GM18507 (cell line): ENCODE measurements at regions not wholly inside any gene's neighbourhood (a gene's known extent, or its start where the extent isn't known, plus 50 kb on each side); places are given as distances from the start of the nearest gene placed in this dataset.

Experiments used
- DNase-seq: peaks from one replicate; pipeline ENCODE4 v3.0.0; 2011; ENCODE audit warnings: low read depth; ENCODE audit not compliant: insufficient read length; ENCODE audit errors: extremely low spot score
- FAIRE-seq: peaks from 2 replicates; lab custom pipeline; 2011; peaks lifted over from hg19 to GRCh38; lab: Jason Lieb, UNC

DNA sequence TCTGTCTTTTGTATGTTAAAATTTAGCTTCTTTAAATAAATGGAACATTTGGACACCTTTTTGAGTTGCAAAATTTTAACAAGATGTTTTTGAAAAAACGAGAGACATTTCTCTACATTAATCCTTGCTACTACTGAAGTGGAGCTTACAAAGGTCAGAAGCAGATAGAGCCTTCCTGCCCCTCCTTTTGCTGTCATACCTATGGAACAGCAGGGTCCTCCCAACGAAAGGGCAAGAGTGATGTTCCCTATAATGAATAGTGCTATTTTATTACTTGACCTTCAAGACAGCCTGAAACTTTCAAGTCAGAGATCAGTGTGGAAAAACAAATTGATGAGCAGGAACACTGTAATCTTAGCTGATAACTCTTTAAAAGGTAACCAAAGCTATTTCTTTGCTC is 1538.9 kb downstream of the PLA2G4A start:
- DNase-seq (no peak), FAIRE-seq (no peak)

DNA sequence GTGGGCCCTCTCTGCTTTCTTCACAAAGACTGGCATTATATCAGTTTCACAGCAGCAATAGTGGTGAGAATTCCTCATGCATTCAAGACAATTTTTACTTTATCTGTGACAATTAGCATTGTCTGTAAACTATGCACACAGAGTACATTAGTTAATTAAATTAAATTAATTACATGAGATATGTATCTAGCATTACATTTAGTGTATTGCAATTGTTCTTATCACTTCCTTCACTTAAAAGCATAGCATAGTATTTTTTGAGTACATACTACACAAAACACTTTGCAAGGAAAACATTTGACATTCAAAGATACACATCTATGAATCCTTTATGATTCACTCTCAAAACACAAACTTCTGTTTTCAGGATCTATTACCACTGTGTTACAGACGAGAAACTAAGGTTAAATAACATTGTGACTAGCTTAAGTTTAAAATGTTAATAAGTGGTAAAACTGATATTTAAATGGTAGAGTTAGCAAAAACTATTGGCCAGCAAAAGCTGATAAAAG is 1542.6 kb downstream of the PLA2G4A start:
- FAIRE-seq (no peak), DNase-seq (no peak)

DNA sequence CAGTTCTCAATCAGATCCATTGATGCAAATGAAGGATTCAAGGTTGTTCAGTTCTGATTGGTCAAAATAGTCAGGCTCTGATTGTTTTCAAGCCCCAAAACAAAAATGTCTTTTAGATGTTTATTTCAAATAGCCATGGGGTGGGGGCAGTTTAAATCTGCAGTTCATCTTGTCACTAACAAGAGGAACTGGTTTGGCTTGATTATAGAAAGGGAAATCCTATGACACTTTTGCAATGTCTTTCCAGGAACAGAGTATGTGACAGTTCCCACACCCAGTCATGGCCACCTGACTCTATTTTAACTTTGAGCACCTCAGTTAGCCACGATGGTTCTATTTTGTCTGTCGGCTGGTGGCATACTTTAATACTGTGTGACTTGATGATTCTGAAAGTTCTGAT is 1544.1 kb downstream of the PLA2G4A start:
- FAIRE-seq: no peak

DNA sequence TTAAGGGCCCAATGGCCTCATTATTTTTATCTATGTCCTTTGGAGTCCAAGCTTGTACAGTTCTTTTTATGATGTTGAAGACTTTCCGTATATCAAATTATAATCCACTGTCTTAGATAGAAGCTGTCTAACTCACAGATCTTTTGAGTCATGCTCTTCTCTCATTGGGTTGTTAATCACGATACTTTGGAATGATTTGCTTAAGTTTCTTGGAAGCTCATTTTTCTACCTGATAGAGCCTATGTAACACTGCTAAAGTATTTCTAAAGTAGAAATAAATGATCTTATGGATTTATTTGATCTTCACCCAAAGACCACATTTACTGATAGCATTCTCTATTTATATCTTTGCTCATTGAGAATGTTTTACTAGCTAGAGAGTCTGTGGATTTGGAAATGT is 1554.1 kb downstream of the PLA2G4A start:
- DNase-seq (no peak), FAIRE-seq (no peak)

More for the DNA sequence above, 1544.1 kb downstream of the PLA2G4A start:
- DNase-seq: no peak

DNA sequence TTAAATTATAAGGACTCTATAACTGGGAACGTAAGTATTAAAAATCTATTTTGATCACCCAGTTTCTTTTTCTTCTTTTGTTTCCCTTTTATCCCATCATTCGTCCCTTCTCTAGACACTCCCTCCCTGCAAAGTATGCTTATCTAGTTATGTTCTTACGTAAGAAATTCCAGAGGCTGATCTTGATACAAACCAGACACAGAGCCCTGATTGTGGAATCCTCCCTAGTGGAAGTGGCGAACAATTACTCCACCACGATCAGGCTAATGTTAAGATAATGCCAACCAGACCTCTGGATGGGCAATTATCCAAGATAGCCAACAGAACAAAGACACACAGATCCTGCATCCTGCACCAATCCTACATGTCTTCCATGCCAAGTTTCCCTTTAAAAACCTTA is 1557.4 kb downstream of the PLA2G4A start:
- FAIRE-seq: no peak
- no peak for DNase-seq

DNA sequence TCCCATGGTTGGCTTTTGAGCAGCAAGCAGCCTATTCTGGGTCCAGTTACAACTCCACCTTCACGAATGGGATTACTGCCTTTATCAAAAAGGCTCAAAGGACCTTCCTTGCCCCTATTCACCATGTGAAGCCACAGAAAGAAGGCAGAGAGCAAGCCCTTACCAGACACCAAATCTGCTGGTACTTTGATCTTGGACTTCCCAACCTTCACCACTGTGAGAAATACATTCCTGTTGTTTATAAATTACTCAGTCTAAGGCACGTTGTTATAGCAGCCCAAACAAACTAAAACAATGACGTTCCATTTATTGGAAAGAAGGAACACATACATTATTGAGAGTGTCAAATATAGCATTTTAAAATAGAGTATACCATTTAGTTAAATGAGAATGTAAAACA is 1557.9 kb downstream of the PLA2G4A start:
- FAIRE-seq: no peak

DNA sequence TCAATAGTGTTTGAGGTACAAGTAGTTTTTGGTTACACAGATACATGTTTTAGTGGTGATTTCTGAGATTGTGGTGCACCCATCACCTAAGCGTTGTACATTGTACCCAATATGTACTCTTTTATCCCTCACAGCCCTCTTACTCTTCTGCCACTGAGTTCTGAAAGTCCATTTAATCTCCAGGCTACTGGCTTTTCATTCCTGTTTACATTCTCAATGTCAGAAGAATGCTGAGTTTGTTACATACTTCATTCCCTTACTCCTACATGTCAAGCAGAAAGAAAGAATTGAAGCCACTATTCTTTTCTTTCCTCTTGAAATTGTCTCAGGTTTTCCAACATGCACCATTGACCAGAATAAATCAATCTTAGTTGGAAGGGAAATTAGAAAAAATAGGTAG is 1565.9 kb downstream of the PLA2G4A start:
- no peak for DNase-seq
- no peak for FAIRE-seq

More for the DNA sequence above, 1557.9 kb downstream of the PLA2G4A start:
- no peak for DNase-seq

DNA sequence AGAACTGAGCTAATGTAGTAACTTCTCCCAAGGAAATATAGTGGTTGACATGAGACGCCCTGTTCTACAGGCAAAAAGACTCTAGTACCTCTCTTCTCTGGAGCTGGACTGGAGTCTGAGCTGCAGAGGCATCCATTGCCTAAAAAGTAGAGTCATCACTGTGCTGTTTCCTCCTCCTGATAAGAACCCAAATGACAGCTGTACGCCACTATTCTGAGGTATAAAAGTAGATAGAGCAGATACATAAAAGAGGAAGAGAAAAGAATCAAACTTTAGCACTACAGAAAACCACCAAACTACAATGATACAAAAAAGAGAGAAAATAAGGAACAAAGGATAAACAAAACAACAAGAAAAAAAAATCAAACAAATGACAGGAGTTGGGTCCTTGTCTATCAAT is 1568.8 kb downstream of the PLA2G4A start:
- FAIRE-seq (no peak), DNase-seq (no peak)

DNA sequence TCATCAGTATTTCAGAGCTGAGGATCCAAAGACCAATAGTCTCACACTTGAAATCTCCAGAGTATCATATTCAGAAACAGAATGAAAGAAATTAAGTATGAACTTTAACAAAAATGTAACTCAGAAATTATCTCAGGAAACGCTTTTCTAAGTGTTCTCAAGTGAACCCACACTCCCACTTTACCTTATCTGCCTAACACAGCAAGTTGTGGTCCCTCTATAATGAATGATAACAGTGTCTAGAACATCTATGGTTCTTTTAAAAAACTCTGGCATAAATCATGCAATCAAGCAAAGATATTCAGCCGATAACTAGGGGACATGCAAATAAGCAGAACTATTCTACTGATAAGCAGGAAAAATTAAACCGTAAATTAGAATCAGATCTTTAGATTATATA is 1574.2 kb downstream of the PLA2G4A start:
- no peak for FAIRE-seq
- DNase-seq: no peak

DNA sequence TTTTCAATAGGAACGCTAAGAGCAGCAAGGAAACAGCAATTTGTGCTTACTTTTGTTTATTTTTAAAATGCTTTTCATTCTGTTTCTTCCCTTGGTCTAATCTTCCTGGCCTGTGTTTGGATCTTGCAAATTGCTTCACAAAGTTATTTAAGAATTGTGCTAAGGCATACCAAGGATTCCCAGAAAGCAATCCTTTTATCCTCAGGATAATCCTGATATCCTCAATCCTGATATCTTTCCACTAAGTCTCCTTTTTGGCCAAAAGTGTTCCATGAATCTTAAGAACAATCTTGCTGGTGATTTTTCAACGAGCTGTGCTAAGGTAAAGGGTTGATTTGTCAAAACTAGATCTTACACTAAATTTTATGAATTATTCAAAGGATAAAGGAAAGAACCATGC is 1577.9 kb downstream of the PLA2G4A start:
- FAIRE-seq: no peak
- no peak for DNase-seq

DNA sequence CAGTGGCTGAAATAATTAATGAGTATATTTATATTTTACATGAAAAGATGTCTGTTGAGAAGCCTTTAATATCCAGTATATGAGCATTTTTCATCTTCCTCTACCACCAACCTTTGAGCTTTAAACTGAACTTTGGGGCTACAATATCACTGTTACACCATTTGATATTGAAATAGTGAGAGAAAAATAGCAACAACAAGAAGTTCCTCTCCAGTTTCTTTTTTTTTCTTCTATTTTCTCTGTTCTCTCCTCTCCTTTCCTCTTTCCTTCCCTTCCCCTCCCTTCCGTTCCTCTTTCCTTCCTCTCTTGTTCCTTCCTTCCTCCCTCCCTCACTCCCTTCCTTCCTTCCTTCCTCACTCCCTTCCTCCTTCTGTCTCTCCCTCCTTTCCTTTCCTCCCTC is 1591.4 kb downstream of the PLA2G4A start:
- DNase-seq (no peak), FAIRE-seq (no peak)

DNA sequence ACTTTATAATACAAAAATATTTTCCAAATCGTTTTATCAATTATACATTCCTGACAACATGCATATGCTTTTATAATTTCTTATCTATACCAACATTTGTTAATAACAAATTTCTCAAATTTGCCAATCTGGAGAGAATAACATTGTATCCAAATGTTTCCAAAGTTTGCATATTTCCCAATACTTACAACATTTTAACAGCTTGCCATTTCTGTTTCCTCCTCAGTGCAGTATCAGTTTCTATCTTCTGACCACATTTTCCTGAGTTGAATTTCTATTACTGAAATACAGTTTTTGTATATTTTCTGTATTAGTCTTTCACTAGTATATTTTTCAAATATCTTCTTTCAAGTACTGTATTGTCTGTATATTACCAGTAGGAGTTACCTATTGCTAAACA is 1594.3 kb downstream of the PLA2G4A start:
- no peak for FAIRE-seq
- DNase-seq: no peak

DNA sequence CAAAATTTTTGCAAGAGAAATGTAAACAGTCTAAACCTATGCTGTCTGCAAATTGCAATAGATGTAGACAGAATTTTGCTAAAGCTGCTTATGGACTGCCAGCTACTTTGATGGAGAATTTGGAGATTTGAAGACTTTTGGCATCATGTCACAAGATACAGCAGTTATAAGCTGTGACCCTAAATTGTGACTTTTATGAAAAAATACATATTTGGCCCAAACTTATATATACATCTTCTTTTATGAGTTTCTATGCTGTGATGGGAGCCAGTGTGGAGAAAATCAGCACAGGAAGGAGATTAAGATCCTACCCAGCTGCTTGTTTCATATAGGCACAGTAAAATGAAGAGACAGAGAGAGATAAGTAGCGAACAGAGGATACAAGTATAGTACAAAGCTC is 1595.4 kb downstream of the PLA2G4A start:
- DNase-seq: no peak
- no peak for FAIRE-seq

DNA sequence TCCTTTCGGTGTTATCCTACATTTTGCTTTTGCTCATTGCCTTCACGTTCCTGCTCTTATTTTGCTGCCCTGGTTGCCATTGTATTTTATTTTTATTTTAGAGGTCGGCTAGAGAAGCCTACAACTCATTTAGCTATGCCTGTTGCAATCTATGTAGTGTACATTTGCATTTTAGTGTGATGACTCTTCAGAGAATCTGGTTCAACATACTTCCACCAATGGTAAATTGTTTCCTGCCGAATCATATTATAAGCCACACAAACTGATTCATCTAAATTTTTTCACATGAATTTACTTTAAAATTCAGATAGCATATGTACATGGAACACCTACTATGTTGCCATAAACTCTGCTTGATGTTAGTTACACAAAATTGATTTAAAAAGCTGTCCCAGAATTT is 1596.9 kb downstream of the PLA2G4A start:
- no peak for FAIRE-seq
- no peak for DNase-seq

DNA sequence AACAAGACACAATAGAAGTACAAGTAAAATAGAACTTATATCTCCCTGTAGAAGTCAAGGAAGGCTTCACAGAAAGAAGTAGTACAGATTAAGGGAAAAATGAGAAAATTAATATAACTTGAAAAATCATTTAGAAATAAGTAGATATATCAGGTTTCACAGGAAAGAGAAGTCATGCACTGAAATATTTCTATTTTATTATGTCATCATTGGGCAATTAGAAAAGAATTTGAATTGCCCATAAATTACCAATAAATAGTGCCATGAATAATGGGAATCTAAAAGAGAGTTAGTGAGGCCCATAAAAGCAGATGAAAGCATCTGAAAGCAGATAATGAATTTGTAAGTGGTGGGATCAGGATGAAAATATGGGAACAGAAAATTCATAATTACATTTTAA is 1597.8 kb downstream of the PLA2G4A start:
- DNase-seq: no peak
- no peak for FAIRE-seq

DNA sequence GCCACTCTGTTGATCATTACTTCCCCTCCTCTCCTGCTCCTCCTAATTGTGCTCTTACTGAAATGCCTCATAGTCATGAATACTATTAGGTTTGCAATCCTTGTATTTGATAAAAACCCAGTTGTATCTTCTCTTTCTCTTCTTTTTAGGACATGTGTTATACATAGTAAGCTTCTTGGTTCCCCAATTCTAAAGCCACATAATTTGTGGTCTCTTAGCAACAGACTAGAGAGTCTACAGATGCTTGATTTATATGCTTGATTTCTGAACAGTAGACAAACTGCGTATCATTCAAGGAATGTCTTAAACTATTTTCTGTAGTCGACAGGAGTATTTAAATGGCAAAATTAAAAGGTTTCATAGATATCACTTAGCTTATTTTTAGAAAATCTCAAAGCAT is 1598.9 kb downstream of the PLA2G4A start:
- DNase-seq (no peak), FAIRE-seq (no peak)

DNA sequence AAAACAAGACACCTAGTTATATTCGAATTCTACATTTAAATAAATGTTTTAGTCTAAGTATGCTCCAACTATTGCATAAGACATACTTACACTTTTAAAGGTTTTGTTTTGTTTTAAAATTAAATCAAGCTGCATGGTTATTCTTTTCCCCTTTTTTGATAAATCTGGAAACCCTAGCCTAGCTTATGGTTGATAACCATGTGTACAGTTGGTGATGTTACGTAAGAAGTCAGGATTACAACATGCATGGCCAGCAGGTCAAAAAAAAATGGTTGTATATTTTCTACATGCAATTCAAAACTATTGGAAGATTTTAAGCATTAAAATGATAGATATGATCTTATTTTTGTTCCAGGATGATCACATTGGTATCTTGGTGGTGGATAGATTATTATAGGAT is 1600.6 kb downstream of the PLA2G4A start:
- DNase-seq (no peak), FAIRE-seq (no peak)

DNA sequence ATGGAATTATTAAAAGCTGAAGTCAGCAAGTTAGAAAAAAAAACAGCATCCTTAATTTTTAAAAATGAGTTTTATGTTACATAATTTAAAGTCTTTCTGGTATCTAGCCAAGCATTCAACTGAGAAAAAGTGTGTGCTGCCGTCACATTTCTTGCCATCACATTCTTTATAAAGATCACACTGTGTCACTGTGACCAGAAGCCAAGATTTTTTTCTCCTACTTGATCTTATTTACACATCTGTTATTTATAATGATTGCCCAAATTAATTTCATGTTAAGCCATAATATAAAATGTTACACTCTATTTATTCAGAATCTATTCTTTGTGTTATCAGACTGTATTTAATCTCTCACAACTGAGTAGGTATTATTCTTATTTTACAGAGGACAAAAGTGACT is 1603.7 kb downstream of the PLA2G4A start:
- DNase-seq (no peak), FAIRE-seq (no peak)

DNA sequence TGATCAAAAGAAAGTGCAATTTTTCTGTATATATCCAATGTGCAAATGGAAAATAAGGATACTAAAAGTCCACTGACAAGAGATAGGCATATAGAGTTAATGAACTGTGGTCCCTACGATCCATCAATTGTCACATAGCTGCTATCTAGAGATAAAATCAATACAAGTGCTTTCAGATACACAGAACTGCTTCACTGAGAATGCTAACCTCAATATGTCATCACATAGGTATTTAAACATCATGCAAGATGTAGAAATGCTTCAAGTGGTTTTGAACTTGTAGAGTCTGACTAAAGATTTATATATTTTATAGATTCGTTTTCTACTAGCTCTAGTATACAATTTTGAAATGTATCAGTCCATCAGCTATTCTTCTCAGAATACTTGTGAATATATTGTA is 1604.7 kb downstream of the PLA2G4A start:
- FAIRE-seq: no peak

DNA sequence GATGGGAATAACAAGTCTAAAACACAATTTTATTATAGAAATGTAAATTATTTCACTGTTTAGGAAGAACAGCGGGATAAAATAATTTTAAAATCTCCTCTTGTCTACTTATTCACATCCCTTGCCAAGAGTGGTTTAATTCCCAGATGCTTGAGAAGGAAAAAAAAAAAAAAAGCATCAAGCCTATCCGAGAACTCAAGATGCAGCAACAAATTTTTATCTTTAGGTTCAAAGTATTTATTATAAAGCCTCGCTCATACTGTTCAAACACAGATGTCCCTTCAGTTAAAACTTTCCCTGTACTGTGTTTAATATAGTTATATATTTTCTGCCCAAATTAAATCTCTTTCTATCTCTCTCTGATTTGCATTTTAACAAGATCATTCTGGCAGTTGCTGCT is 1615.8 kb downstream of the PLA2G4A start:
- FAIRE-seq (no peak), DNase-seq (no peak)

More for the DNA sequence above, 1604.7 kb downstream of the PLA2G4A start:
- DNase-seq: no peak

DNA sequence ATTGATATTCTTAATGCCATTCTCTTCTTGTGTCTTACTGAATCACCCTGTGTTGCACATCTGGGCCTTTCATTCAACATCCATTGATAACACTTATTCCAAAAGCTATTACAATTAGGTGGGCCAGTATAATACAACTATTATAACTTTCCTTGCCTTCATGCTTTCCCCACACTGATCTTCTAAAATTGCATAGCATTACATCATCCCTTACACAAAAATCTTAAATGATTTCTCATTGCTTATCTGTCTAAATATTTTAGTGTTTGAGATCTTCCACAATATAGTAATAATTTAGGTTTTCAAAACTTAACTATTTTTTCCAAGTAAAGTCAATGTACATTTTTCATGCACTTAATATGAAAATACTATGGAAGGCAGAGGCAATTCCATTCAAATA is 1634.1 kb downstream of the PLA2G4A start:
- FAIRE-seq: no peak
- no peak for DNase-seq

DNA sequence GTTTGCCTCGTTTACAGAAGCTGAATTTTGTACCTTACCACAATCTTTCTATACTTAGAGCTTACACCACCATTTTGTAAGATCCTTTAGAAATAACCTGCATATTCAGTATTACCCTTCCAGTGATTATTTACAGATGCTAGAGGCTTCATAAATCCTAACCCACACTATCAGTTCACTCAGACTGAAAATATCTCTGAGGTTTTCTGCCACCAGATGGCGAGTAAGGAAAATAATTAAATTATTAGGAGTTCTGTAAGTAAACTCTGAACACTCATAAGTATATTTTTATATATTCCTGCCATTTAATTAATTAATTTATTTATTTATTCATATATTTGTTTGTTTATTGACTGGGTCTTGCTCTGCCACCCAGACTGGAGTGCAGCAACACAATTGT is 1635.2 kb downstream of the PLA2G4A start:
- DNase-seq (no peak), FAIRE-seq (no peak)
